ENCODE measurements at regions not wholly inside any gene's neighbourhood (a gene's known extent, or its start where the extent isn't known, plus 50 kb on each side); places are given as distances from the start of the nearest gene placed in this dataset.

GRCh38 chr3:64397573-64397972 is 172.3 kb upstream of the PRICKLE2 start:
- no peak overlapping the region for H3K4me3 ChIP-seq (ENCODE audit: low read depth, low read length)
- TF ChIP-seq CTCF (conservative IDR thresholded peaks at IDR 0.05; ENCODE audit: low read depth, low read length) = no peak
- DNase-seq (ENCODE audit: low read depth) = no peak

GRCh38 chr3:64395490-64395889 is 170.2 kb upstream of the PRICKLE2 start:
- TF ChIP-seq CTCF (conservative IDR thresholded peaks at IDR 0.05; ENCODE audit: low read depth, low read length) = no peak
- DNase-seq (ENCODE audit: low read depth) = no peak
- no peak overlapping the region for H3K4me3 ChIP-seq (ENCODE audit: low read depth, low read length)

GRCh38 chr3:64393193-64393592 is 167.9 kb upstream of the PRICKLE2 start:
- H3K4me3 ChIP-seq (ENCODE audit: low read depth, low read length) = no peak overlapping the region
- DNase-seq (ENCODE audit: low read depth) = no peak
- TF ChIP-seq CTCF (conservative IDR thresholded peaks at IDR 0.05; ENCODE audit: low read depth, low read length) = no peak

- TF ChIP-seq CTCF (conservative IDR thresholded peaks at IDR 0.05; ENCODE audit: low read depth, low read length) = no peak
- no peak for DNase-seq (ENCODE audit: low read depth)
- H3K4me3 ChIP-seq (ENCODE audit: low read depth, low read length) = no peak overlapping the region
Observed at GRCh38 chr3:64392001-64392400, 166.7 kb upstream of the PRICKLE2 start.

- no peak for TF ChIP-seq CTCF (conservative IDR thresholded peaks at IDR 0.05; ENCODE audit: low read depth, low read length)
Observed at GRCh38 chr3:64390893-64391292, 165.6 kb upstream of the PRICKLE2 start.

GRCh38 chr3:64388886-64389285 is 163.6 kb upstream of the PRICKLE2 start:
- DNase-seq (ENCODE audit: low read depth) = no peak

More at GRCh38 chr3:64390893-64391292, 165.6 kb upstream of the PRICKLE2 start:
- no peak for DNase-seq (ENCODE audit: low read depth)
- H3K4me3 ChIP-seq (ENCODE audit: low read depth, low read length) = no peak overlapping the region

More at GRCh38 chr3:64388886-64389285, 163.6 kb upstream of the PRICKLE2 start:
- H3K4me3 ChIP-seq (ENCODE audit: low read depth, low read length) = no peak overlapping the region
- TF ChIP-seq CTCF (conservative IDR thresholded peaks at IDR 0.05; ENCODE audit: low read depth, low read length) = no peak
